ENCODE measurements at regions not wholly inside any gene's neighbourhood (a gene's known extent, or its start where the extent isn't known, plus 50 kb on each side); places are given as distances from the start of the nearest gene placed in this dataset.

- TF ChIP-seq CTCF (conservative IDR thresholded peaks at IDR 0.05) (no peak), EZH2 (IDR thresholded peaks at IDR 0.05; ENCODE audit: low read depth) (no peak)
Observed at GRCh38 chr1:38142606-38143005, 96.0 kb upstream of the POU3F1 start.

Measured in PC-9 (cell line).